K562 (cell line): ENCODE measurements at regions not wholly inside any gene's neighbourhood (a gene's known extent, or its start where the extent isn't known, plus 50 kb on each side); places are given as distances from the start of the nearest gene placed in this dataset.

ENCODE experiments used
- ATAC-seq: fragments of 200-7000 bp; cut with Tn5 transposase; 3 replicates; pipeline ENCODE4 v1.9.1; 2020; ENCODE audit warnings: moderate library complexity
- BruUV-seq: library from RNA; stranded (reverse); fragments of 400-500 nt; replicated peaks from 2 replicates; lab custom pipeline; 2021; lab: Mats Ljungman, UMichigan
- CTCF ChIA-PET: fragments of 300-600 bp; formaldehyde crosslinking; extraction: SDS; loops from one replicate; lab custom pipeline; 2021; ENCODE audit warnings: low intra/inter-chr PET ratio; lab: Yijun Ruan, JAX
- POLR2A ChIA-PET: fragments of 300-600, 350-650 bp; sonication (Branson Sonifier 250); formaldehyde crosslinking; extraction: SDS; loops from one replicate; lab custom pipeline; 2021; ENCODE audit warnings: antibody characterized with exemption, inconsistent platforms; lab: Yijun Ruan, JAX
- DNase-seq, 4 experiments: peaks; one replicate each; pipeline versions ENCODE4 v3.0.0 to v3.0.0-alpha.2; 2011 to 2018; ENCODE audit warnings: low spot score in 3 of 4, mixed read lengths in 3 of 4; ENCODE audit errors: extremely low read depth in 1 of 4
- FAIRE-seq: peaks from 2 replicates; lab custom pipeline; 2011; peaks lifted over from hg19 to GRCh38; lab: Jason Lieb, UNC
- H2AFZ ChIP-seq: 2 replicates; pipeline ENCODE4 v1.6.0; 2011; ENCODE audit warnings: low read depth, low read length, control low read depth, inconsistent platforms
- H3K27ac ChIP-seq: fragments of 200-600 bp; 3 replicates; pipeline ENCODE4 v1.8.0; 2011; ENCODE audit warnings: low read depth, mild to moderate bottlenecking, control low read depth, inconsistent platforms, low read length, moderate library complexity, mixed read lengths; ENCODE audit errors: extremely low read depth
- H3K27me3 ChIP-seq, 2 experiments: fragments of 300-600 bp in 1 of 2; 2 replicates in 1 of 2; 3 replicates in 1 of 2; pipeline versions ENCODE4 v1.6.0 to v1.8.0; 2011; ENCODE audit warnings: inconsistent platforms in 2 of 2, low read length in 2 of 2, mild to moderate bottlenecking in 1 of 2, mixed read lengths in 1 of 2, moderate library complexity in 1 of 2; ENCODE audit not compliant: control insufficient read depth in 2 of 2, insufficient read depth in 2 of 2
- H3K36me3 ChIP-seq: fragments of 300-600 bp; 3 replicates; pipeline ENCODE4 v1.8.0; 2011; ENCODE audit warnings: mild to moderate bottlenecking, low read length, inconsistent platforms; ENCODE audit not compliant: control insufficient read depth, insufficient read depth
- H3K4me1 ChIP-seq, 2 experiments: fragments of 200-600 bp in 1 of 2; replicated peaks in 1 of 2; 2 replicates in 1 of 2; 3 replicates in 1 of 2; pipeline versions ENCODE4 v1.5.1 to v1.8.0; 2011; ENCODE audit warnings: inconsistent platforms in 2 of 2, low read length in 2 of 2, mild to moderate bottlenecking in 1 of 2, mixed read lengths in 1 of 2, moderate library complexity in 1 of 2; ENCODE audit not compliant: control insufficient read depth in 2 of 2, insufficient read depth in 2 of 2
- H3K4me2 ChIP-seq: 2 replicates; pipeline ENCODE4 v1.6.1; 2011; ENCODE audit warnings: low read length, control low read depth, inconsistent platforms, mixed read lengths; ENCODE audit not compliant: insufficient read depth
- H3K4me3 ChIP-seq: fragments of 200-600 bp; sonication (generic), shearing (Covaris generic); 2 replicates; pipeline ENCODE4 v1.5.1; 2016; ENCODE audit warnings: control low read depth, inconsistent platforms
- H3K79me2 ChIP-seq: fragments of 200-600 bp; 3 replicates; pipeline ENCODE4 v1.8.0; 2011; ENCODE audit warnings: low read length, inconsistent platforms; ENCODE audit not compliant: control insufficient read depth, insufficient read depth
- H3K9ac ChIP-seq, 2 experiments: 2 replicates each; pipeline versions ENCODE4 v1.6.0 to v1.6.1; 2011; ENCODE audit warnings: low read depth in 2 of 2, low read length in 2 of 2, control low read depth in 1 of 2, inconsistent platforms in 1 of 2, mild to moderate bottlenecking in 1 of 2, mixed read lengths in 1 of 2; ENCODE audit not compliant: insufficient read depth in 1 of 2
- H3K9me1 ChIP-seq: one replicate; pipeline ENCODE4 v1.6.0; 2011; ENCODE audit warnings: inconsistent platforms, mild to moderate bottlenecking, low read length, moderate library complexity; ENCODE audit not compliant: control insufficient read depth, insufficient read depth
- H3K9me3 ChIP-seq: replicated peaks from 2 replicates; pipeline ENCODE4 v1.5.1; 2011; ENCODE audit warnings: low read depth, low read length, inconsistent platforms; ENCODE audit not compliant: control insufficient read depth, insufficient read depth
- H4K20me1 ChIP-seq: replicated peaks from 2 replicates; pipeline ENCODE4 v1.6.1; 2011; ENCODE audit warnings: low read length, inconsistent platforms, mixed read lengths; ENCODE audit not compliant: control insufficient read depth, insufficient read depth
- CBX5 ChIP-seq: IDR thresholded peaks from 2 replicates; pipeline ENCODE4 v1.6.1; 2014; ENCODE audit warnings: low read depth, borderline replicate concordance
- CHD2 ChIP-seq: IDR thresholded peaks from 2 replicates; pipeline ENCODE4 v1.6.1; 2011; ENCODE audit warnings: low read depth, low read length
- COPS2 ChIP-seq: fragments of 450-650 bp; conservative IDR thresholded peaks from 2 replicates; pipeline ENCODE4 v1.6.1; 2016; ENCODE audit warnings: mild to moderate bottlenecking, moderate library complexity
- HCFC1 ChIP-seq: IDR thresholded peaks from 2 replicates; pipeline ENCODE4 v1.6.1; 2012; ENCODE audit warnings: low read depth, low read length, improper control_type of control experiment
- KDM2B ChIP-seq: fragments of 250-450 bp; sonication (Bioruptor Pico); IDR thresholded peaks from 2 replicates; pipeline ENCODE4 v1.8.0; 2021; ENCODE audit warnings: mild to moderate bottlenecking, moderate library complexity
- POLR2B ChIP-seq: fragments of 450-650 bp; IDR thresholded peaks from 2 replicates; pipeline ENCODE4 v1.6.1; 2018; ENCODE audit warnings: low read depth; ENCODE audit not compliant: partially characterized antibody
- RBM22 ChIP-seq: fragments of 200-400 bp; formaldehyde crosslinking; IDR thresholded peaks from 2 replicates; pipeline ENCODE4 v1.6.1; 2018; ENCODE audit warnings: low read length, low read depth; ENCODE audit not compliant: poor library complexity, severe bottlenecking
- RNF2 ChIP-seq: sonication (generic); IDR thresholded peaks from 2 replicates; pipeline ENCODE4 v1.6.1; 2016
- SRSF9 ChIP-seq: fragments of 200-400 bp; formaldehyde crosslinking; IDR thresholded peaks from 2 replicates; pipeline ENCODE4 v1.6.1; 2017; ENCODE audit warnings: low read depth, low read length, borderline replicate concordance
- TGIF2 ChIP-seq: sonication (generic); formaldehyde crosslinking; IDR thresholded peaks from 2 replicates; pipeline ENCODE4 v1.8.1; 2022; ENCODE audit warnings: mild to moderate bottlenecking, missing genetic modification reagents, moderate library complexity
- U2AF2 ChIP-seq: fragments of 200-400 bp; formaldehyde crosslinking; optimal IDR thresholded peaks from 2 replicates; pipeline ENCODE3; 2017; ENCODE audit warnings: low read depth, mild to moderate bottlenecking, low read length
- ZNF134 ChIP-seq: fragments of 250-450 bp; sonication (Bioruptor Pico); conservative IDR thresholded peaks from 2 replicates; pipeline ENCODE4 v1.4.0; 2020
- ZNF354B ChIP-seq: fragments of 250-450 bp; sonication (Bioruptor Pico); IDR thresholded peaks from 2 replicates; pipeline ENCODE4 v1.4.0; 2020
- ZNF444 ChIP-seq: fragments of 250-450 bp; sonication (Bioruptor Pico); IDR thresholded peaks from 2 replicates; pipeline ENCODE4 v1.4.0; 2020; ENCODE audit warnings: mild to moderate bottlenecking, moderate library complexity
- ZNF445 ChIP-seq: fragments of 250-450 bp; sonication (Bioruptor Pico); IDR thresholded peaks from 2 replicates; pipeline ENCODE4 v1.4.0; 2020; ENCODE audit warnings: low read depth, mild to moderate bottlenecking, moderate library complexity
- ZSCAN32 ChIP-seq: fragments of 450-650 bp; formaldehyde crosslinking; IDR thresholded peaks from 2 replicates; pipeline ENCODE4 v1.4.0; 2020; ENCODE audit warnings: mild to moderate bottlenecking, moderate library complexity
- WGBS: fragments of 100-300 bp; shearing (Covaris generic); methylation state at CpG from one replicate; pipeline ENCODE4 v1.1.6; 2016; ENCODE audit warnings: low coverage, mixed read lengths; ENCODE audit not compliant: insufficient coverage; ENCODE audit errors: missing lambda C conversion rate; 5-methylcytosine and 5-hydroxymethylcytosine counted together
- in situ Hi-C: fragments of 300-500 bp; cut with MboI; formaldehyde crosslinking; loops from 4 replicates; pipeline ENCODE4 v1.15.0; 2018; ENCODE audit warnings: inconsistent platforms, mixed read lengths
- intact Hi-C: fragments of 100-400 bp; cut with micrococcal nuclease; formaldehyde crosslinking; loops from 2 replicates; pipeline ENCODE4 v1.14.2; 2022

GRCh38 chr4:127445471-127445870 lies 187.3 kb upstream of the INTU start:
- H2AFZ ChIP-seq, result no peak overlapping the region
- in situ Hi-C loops (no loop called here), intact Hi-C loops (no loop called here)
- no peak for TF ChIP-seq RBM22
- TF ChIP-seq CBX5, result no peak
- no peak for TF ChIP-seq COPS2
- TF ChIP-seq ZNF444 (CRISPR knock-in tag), result no peak
- no peak for TF ChIP-seq SRSF9
- TF ChIP-seq HCFC1, result no peak
- TF ChIP-seq ZNF354B (CRISPR knock-in tag), result no peak
- TF ChIP-seq POLR2B, result no peak
- no peak for TF ChIP-seq CHD2
- TF ChIP-seq KDM2B (CRISPR knock-in tag), result no peak
- no peak for TF ChIP-seq RNF2
- no peak for TF ChIP-seq TGIF2 (CRISPR knock-in tag)
- no peak for TF ChIP-seq ZNF134 (CRISPR knock-in tag)
- no peak for TF ChIP-seq ZSCAN32 (CRISPR knock-in tag)
- TF ChIP-seq ZNF445 (CRISPR knock-in tag), result no peak
- no peak for TF ChIP-seq U2AF2
- H3K4me3 ChIP-seq, result no peak overlapping the region
- H4K20me1 ChIP-seq, result no peaks in the 10 kb centered on the region
- ATAC-seq (no peak), DNase-seq (no peak), FAIRE-seq (no peak)
- BruUV-seq, result no TSS peak
- no peaks in the 10 kb centered on the region for H3K79me2 ChIP-seq
- peaks cover 0 to 4% of the 10 kb centered on the region in 2 experiments; a peak in 3 of 5 replicates for H3K27me3 ChIP-seq
- no peak overlapping the region for H3K9ac ChIP-seq
- ChIA-PET POLR2A (interaction anchor here (1.6 kb wide), 1 partner anchor 12 kb away, joined by 7 read pairs; no protein-coding TSS in a partner anchor), CTCF (no interaction called here)
- H3K4me2 ChIP-seq, result no peak overlapping the region
- H3K9me3 ChIP-seq, result no peaks in the 10 kb centered on the region
- H3K9me1 ChIP-seq, result no peaks in the 10 kb centered on the region
- WGBS, result 0% methylated on average over 3 of the region's 3 CpGs
- H3K36me3 ChIP-seq, result no peaks in the 10 kb centered on the region
- H3K4me1 ChIP-seq, result no peaks in the 10 kb centered on the region
- no peak overlapping the region for H3K27ac ChIP-seq
